ENCODE measurements at regions not wholly inside any gene's neighbourhood (a gene's known extent, or its start where the extent isn't known, plus 50 kb on each side); places are given as distances from the start of the nearest gene placed in this dataset.
A peak's percentile ranks its signal among the peaks of the same experiment; 100 is the strongest.

DNA sequence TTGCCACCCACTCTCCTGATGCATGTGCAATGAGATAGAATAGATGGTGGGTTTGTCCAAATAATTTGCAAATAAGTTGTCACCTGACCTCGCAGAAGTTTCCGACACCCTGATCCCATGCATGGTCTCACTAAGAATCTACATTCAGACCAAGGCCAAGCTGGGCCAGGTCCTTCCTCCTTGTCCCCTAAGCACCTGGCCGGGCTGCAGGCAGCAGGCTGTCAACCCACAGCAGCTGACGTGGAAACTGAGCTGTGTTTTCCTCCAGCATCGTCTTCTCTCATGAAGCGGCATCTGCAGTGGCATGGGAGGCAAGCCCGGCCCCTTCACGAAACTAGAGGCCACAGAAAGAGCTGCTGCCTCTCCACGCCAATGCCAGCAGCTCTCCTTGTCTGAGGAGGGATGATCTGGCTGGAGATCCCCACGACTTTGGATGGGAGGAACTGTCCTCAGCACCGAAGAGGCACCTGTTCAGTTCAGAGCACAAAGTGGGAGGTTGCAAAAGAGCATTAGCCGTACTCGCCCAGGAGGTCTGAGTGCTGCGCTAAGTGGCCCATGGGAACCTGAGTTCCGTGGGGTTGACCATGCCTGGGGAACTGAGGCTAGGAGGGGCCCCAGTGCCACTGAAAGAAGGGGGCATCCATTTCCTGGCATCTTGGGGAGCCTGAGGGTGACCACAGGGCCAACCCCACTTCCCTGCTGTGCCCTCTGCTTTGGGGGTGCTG, 110.5 kb upstream of the INSIG1 start:
- DNase-seq (no peak), ATAC-seq (no peak)
- Mint-ChIP-seq H3K4me3 (no peak overlapping the region), H3K4me1 (peaks cover 7% of the 10 kb centered on the region), H3K36me3 (ENCODE audit: low read depth) (no peaks in the 10 kb centered on the region), H3K27ac (no peak overlapping the region), H3K27me3 (peaks cover 33% of the 10 kb centered on the region)
- H3K9me3 ChIP-seq (ENCODE audit: control insufficient read depth, low read length, poor library complexity, severe bottlenecking): peaks cover 15% of the 10 kb centered on the region

DNA sequence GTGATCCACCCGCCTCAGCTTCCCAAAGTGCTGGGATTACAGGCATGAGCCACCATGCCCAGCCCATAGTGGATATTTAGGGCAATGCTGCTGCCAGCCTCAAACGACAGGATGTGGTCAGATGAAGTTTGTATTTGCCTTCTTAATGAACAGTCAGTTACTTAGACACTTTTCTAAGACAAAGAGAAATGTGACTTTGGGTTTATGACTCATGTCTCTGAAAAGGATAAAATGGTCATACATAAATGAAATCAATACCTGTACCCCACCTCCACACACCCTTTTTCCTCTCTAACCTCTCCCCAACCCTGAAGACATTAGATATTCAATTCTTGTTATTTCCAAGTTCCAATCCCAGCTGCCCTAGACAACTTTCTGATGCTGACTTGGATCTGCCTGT, 109.3 kb upstream of the INSIG1 start:
- ATAC-seq: no peak
- H3K9me3 ChIP-seq (ENCODE audit: control insufficient read depth, low read length, poor library complexity, severe bottlenecking): peaks cover 15% of the 10 kb centered on the region
- Mint-ChIP-seq H3K27me3 (peaks cover 29% of the 10 kb centered on the region), H3K4me1 (peaks cover 7% of the 10 kb centered on the region), H3K27ac (no peak overlapping the region), H3K4me3 (no peak overlapping the region), H3K36me3 (ENCODE audit: low read depth) (no peaks in the 10 kb centered on the region)
- no peak for DNase-seq

DNA sequence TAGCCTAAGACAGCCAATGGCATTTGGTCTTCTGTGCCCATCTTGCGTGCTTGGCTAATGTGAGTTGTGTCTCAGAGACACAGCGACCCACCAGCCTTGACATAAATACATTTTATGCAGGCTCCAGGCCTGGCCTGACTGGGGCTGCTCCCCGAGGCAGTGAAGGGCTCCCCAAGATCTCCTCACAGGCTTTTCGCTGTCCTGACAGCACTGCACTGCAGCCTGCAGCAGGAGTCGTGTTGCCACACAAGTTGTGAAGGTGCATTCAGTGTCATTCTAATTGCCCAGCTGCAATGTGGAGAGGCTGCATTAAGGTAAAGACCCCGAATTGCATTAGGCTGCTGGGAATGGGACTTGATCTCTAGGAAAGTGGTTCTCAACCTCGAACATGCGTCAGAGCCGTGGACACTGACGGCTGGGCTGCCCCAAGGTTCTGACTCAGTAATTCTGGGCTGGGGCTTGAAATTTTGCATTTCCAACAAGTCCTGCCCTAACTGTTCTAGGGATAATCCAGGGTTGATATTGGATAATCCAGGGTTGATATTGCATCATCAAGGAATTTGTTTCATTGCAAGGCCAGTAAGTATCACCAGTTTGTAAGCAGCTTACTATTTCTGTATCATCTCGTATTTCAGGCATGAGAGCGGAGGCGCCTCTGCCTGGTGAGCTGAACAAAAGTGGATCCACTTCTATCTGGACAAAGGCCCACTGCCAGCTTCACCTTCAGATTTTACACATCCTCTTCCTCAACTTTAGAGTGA, 108.7 kb upstream of the INSIG1 start:
- DNase-seq (no peak), ATAC-seq (no peak)
- no peak overlapping the region for H3K4me3 Mint-ChIP-seq
- H3K4me1 Mint-ChIP-seq: peaks cover 7% of the 10 kb centered on the region
- peaks cover 23% of the 10 kb centered on the region for H3K27me3 Mint-ChIP-seq
- H3K36me3 Mint-ChIP-seq (ENCODE audit: low read depth): no peaks in the 10 kb centered on the region
- peaks cover 15% of the 10 kb centered on the region for H3K9me3 ChIP-seq (ENCODE audit: control insufficient read depth, low read length, poor library complexity, severe bottlenecking)
- no peak overlapping the region for H3K27ac Mint-ChIP-seq

DNA sequence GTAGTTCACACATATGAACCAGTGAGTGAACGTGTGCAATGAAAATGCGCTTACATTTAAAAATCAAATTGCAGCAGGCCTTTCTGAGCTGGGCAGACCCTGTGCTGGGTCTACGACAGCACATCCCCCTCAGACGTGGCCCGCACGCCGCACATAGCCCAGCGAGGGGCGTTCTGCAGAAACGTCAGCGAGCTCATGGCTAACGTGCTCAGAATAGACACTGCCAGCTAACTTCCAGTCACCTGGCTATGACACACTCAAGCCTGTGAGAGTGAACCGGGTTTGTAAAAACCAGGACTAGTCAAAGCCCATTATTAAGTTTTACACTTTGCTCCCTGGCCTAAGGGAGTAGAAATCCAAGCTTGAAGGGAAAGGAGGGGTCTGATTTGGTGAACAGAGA, 108.1 kb upstream of the INSIG1 start:
- Mint-ChIP-seq H3K4me3 (no peak overlapping the region), H3K4me1 (peaks cover 7% of the 10 kb centered on the region), H3K27me3 (peaks cover 23% of the 10 kb centered on the region), H3K27ac (no peak overlapping the region), H3K36me3 (ENCODE audit: low read depth) (no peaks in the 10 kb centered on the region)
- ATAC-seq (no peak), DNase-seq (no peak)
- H3K9me3 ChIP-seq (ENCODE audit: control insufficient read depth, low read length, poor library complexity, severe bottlenecking): peaks cover 15% of the 10 kb centered on the region

DNA sequence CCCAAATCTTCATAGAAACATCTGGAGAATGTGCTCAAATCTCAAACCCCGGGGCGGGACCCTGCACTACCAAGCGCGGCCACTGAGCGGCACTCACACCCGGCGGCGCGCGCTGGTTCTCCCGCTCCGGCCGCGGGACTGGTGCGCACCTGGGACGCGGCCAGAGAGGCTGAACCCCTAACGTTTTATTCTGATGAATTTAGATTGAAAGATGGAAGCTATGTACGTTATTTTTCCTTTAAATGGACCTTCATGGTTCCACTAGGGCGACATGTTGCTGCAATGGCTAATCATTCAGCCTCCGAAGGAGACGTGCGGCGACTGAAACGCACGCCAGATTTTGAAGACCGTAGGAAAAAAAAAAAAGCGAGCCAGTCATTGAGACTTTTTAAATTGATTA, 107.0 kb upstream of the INSIG1 start:
- Mint-ChIP-seq H3K36me3 (ENCODE audit: low read depth) (no peaks in the 10 kb centered on the region), H3K4me3 (no peak overlapping the region), H3K27me3 (peaks cover 23% of the 10 kb centered on the region), H3K27ac (no peak overlapping the region), H3K4me1 (peaks cover 7% of the 10 kb centered on the region)
- DNase-seq (peak; percentile 44 to 56 (median 56)), ATAC-seq (peak; percentile 80)
- peaks cover 5% of the 10 kb centered on the region for H3K9me3 ChIP-seq (ENCODE audit: control insufficient read depth, low read length, poor library complexity, severe bottlenecking)

DNA sequence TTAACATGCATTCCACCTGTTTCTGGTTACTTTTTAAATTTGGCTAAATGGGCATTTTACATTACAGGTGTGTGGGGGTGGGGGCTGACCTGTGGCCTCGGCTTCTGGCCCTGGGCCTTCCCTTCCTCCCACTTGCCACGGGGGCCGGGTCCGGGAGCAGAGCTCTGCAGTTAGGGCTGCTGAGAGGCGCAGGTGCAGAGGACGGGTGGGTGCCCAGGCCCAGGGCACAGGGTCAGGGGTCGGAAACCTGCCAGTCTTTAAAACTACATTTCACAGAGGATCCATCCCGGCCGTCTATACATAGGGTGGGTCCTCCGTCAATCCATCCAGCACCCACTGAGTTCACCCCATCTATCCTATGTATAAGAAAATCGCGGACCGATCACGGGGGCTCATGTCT, 106.5 kb upstream of the INSIG1 start:
- no peak overlapping the region for H3K4me3 Mint-ChIP-seq
- no peaks in the 10 kb centered on the region for H3K36me3 Mint-ChIP-seq (ENCODE audit: low read depth)
- H3K27me3 Mint-ChIP-seq: peaks cover 23% of the 10 kb centered on the region
- no peak overlapping the region for H3K27ac Mint-ChIP-seq
- H3K9me3 ChIP-seq (ENCODE audit: control insufficient read depth, low read length, poor library complexity, severe bottlenecking): peaks cover 2% of the 10 kb centered on the region
- no peak for ATAC-seq
- H3K4me1 Mint-ChIP-seq: peaks cover 7% of the 10 kb centered on the region
- no peak for DNase-seq

DNA sequence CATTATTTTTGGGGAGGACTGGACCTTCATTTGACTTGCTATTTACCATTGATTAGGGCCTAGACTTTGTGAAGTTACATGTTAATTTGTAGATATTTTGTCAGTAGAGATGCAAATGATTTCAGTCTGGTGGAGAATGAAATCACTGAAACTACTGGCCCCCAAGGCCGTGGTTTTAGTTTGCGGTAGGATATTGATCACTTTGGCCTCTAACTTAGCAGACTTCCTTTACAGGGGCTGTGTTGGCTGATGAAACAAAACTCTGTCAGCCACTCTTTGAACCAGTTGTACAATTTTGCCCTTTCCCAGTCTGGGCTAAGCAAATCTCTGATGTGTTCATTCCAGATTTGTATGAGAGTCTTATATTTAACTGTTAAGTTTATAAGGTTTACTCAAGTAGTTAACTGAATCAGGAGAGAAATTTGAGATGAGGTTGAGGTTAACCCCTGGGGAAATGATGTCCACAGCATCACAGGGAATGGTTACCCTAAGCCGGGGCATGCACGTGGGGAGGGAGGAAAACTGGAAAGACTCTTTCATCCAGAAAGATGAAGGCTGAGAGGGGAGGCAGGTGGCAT, 105.7 kb upstream of the INSIG1 start:
- DNase-seq (no peak), ATAC-seq (no peak)
- no peaks in the 10 kb centered on the region for H3K9me3 ChIP-seq (ENCODE audit: control insufficient read depth, low read length, poor library complexity, severe bottlenecking)
- Mint-ChIP-seq H3K4me3 (no peak overlapping the region), H3K27ac (peak overlapping the region; percentile 24), H3K4me1 (peaks cover 7% of the 10 kb centered on the region), H3K36me3 (ENCODE audit: low read depth) (no peaks in the 10 kb centered on the region), H3K27me3 (peaks cover 23% of the 10 kb centered on the region)

DNA sequence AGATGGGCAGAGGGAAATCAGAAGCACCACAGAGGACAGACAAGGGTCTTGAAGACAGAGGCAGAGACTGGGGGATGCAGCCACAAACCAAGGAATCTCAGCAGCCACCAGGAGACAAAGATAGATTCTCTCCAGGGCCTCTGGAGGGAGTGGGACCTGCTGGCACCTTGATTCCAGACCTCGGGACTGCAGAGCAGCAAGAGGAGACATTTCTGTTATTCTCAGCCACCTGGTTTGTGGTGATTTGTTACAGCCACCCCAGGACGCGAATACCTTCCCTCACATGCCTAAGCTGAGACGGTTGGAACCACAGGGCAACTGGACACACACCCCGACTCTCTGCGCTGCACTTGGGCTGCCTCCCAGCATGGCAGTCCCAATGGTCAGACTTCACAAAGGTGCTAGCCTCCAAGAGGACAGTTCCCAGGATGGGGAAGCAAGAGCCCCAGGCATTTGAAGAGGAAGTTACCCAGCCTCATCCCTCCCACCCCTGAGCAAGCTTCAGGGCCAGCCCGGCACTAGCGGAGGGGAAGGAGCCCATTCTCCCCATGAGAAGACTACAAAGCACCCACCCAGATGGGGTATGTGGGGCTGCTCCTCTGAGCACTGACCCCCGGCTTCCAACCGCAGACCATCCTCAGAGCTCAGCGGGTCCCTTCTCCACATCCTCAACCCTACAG, 104.6 kb upstream of the INSIG1 start:
- Mint-ChIP-seq H3K4me1 (peaks cover 7% of the 10 kb centered on the region), H3K27ac (no peak overlapping the region), H3K27me3 (peaks cover 23% of the 10 kb centered on the region), H3K4me3 (no peak overlapping the region), H3K36me3 (ENCODE audit: low read depth) (no peaks in the 10 kb centered on the region)
- H3K9me3 ChIP-seq (ENCODE audit: control insufficient read depth, low read length, poor library complexity, severe bottlenecking): no peaks in the 10 kb centered on the region
- ATAC-seq (no peak), DNase-seq (no peak)

DNA sequence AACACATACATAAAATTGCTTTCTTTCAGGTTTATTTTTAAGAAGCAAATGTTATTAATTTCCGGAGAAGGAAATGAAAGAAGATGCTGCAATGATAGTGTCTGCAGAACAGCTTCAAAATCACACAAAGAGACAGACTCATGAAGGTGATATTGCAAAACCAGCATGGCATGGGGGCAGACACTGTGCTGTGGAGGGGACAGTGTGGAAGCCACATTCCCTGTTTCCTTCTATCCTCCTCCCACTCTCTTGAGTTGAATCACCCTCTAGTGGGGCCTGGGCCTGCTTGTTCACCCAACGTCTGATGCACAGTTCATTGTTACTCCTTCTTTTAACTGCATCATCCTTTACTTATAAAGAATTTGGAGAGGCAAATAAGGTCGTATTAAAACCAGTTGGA, 104.0 kb upstream of the INSIG1 start:
- no peak for DNase-seq
- no peak for ATAC-seq
- Mint-ChIP-seq H3K4me3 (no peak overlapping the region), H3K27me3 (peaks cover 19% of the 10 kb centered on the region), H3K36me3 (ENCODE audit: low read depth) (no peaks in the 10 kb centered on the region), H3K4me1 (peaks cover 3% of the 10 kb centered on the region), H3K27ac (no peak overlapping the region)
- no peaks in the 10 kb centered on the region for H3K9me3 ChIP-seq (ENCODE audit: control insufficient read depth, low read length, poor library complexity, severe bottlenecking)

DNA sequence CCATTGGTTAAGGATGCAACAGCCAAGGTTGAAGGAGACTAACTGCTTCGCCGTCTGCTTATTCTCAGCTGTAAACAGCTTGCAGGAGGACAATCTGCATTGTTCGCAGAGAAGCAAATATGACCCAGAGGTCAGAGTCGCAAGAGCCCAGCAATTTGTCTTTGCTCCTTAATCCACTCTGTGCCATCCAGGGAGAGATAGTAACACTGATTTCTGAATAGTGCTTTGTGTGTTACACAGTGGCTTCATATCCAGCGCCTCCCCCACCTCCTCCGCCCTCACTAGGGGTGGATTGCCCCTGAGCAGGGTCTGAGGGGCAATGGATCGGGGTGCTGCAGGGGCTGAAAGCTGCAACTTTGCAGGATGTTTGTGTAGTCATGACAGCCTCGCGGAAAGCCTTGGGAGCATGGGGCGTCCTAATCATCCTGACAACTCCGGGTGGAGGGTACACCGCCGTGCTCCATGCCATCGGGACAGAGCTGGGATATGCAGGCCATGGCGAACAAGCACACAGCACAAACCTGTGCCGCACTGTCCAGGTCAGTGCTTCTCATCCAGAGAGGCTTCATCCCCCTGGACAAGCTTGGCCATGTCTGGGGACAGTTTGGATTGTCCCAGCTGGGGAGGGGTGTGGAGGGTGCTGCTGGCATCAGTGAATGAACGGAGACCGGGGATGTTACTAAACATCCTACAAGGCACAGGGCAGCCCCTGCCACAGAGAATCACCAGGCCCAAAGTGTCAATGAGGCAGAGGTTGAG, 103.1 kb upstream of the INSIG1 start:
- Mint-ChIP-seq H3K36me3 (ENCODE audit: low read depth) (no peaks in the 10 kb centered on the region), H3K27ac (no peak overlapping the region), H3K4me3 (no peak overlapping the region), H3K27me3 (peaks cover 21% of the 10 kb centered on the region), H3K4me1 (peaks cover 3% of the 10 kb centered on the region)
- ATAC-seq: no peak
- no peaks in the 10 kb centered on the region for H3K9me3 ChIP-seq (ENCODE audit: control insufficient read depth, low read length, poor library complexity, severe bottlenecking)
- no peak for DNase-seq

DNA sequence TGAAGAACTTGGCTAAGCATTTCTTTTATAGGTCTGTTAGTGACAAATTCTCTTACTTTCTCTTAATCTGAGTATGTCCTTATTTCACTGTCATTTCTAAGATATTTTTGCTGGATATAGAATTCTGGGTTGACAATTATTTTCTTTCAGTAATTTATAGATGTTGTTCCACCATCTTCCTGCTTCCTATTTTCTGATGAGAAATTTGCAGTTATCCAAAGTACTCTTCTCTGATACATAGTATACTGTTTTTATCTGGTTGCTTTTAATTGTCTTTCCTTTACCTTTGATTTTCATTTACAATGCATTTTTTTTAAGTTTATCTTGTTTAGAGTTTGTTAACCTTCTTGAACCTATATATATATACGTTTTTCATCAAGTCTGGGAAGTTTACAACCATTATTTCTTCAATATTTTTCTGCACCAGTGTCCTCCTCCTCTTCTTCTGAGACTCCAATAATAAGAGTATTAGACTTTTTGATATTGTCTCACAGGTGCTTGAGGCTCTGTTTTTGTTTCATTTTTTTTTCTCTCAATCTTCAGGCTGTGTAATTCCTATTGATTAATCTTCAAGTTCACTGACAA, 101.6 kb upstream of the INSIG1 start:
- Mint-ChIP-seq H3K27me3 (peaks cover 23% of the 10 kb centered on the region), H3K27ac (no peak overlapping the region), H3K36me3 (ENCODE audit: low read depth) (no peaks in the 10 kb centered on the region), H3K4me1 (no peaks in the 10 kb centered on the region), H3K4me3 (no peak overlapping the region)
- DNase-seq (no peak), ATAC-seq (no peak)
- no peaks in the 10 kb centered on the region for H3K9me3 ChIP-seq (ENCODE audit: control insufficient read depth, low read length, poor library complexity, severe bottlenecking)

DNA sequence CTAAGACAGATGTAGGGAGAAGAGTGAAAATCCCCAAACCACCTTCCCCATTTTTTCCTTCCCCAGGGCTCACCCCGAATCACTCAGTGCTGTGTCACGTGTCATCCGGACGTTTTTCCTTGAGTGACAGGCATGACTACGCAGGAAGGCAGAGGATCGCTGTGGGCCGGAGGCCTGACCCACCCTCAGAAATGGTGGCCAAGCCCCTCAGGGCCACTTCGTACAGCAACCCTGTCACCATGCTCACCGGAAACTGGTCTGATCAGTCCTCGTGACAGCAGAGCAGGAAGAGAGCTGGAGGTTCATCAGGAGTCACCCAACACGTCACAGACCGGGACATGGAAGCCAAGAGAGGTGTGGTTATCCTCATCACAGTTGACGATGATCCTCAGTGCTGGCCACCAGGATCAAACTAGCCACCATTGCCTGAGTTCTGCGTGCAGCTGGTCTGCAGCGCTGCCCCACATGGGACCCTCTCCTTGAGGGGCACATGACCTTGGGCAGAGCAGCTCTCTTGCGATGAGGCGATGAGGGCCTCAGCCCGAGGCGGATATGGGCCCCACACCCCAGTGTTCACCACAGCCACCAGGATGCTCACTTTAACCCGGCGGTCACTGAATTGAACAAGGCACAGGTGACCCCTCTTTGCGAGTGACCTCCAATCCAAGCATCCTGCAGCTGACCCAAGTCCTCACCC, 99.3 kb upstream of the INSIG1 start:
- DNase-seq: no peak
- peaks cover 3% of the 10 kb centered on the region for H3K4me1 Mint-ChIP-seq
- ATAC-seq: no peak
- H3K4me3 Mint-ChIP-seq: no peak overlapping the region
- H3K27ac Mint-ChIP-seq: no peak overlapping the region
- H3K36me3 Mint-ChIP-seq (ENCODE audit: low read depth): no peaks in the 10 kb centered on the region
- H3K27me3 Mint-ChIP-seq: peaks cover 12% of the 10 kb centered on the region
- H3K9me3 ChIP-seq (ENCODE audit: control insufficient read depth, low read length, poor library complexity, severe bottlenecking): no peaks in the 10 kb centered on the region
